ENCODE measurements at regions not wholly inside any gene's neighbourhood (a gene's known extent, or its start where the extent isn't known, plus 50 kb on each side); places are given as distances from the start of the nearest gene placed in this dataset.

DNA sequence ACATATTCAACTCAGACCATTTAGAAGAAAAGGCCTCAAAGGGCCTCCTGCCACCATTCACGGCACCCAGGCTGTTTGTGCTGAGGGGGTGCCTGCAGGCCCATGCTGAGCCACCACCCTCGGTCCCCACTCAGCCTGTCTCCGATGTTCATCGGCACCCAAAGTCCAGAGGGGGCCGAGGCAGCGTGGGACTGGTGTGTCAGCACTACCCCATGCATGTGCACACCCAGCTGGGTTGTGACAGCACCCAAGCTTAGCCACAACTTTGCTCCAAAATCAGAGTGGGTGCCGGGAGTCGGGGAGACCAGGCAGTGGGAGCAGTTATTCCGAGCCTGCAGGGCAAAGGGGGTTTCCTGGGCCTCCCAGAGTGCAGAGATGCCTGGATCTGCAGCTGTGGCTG lies 508.5 kb upstream of the ZNF717 start:
- TF ChIP-seq, protein P1, sequence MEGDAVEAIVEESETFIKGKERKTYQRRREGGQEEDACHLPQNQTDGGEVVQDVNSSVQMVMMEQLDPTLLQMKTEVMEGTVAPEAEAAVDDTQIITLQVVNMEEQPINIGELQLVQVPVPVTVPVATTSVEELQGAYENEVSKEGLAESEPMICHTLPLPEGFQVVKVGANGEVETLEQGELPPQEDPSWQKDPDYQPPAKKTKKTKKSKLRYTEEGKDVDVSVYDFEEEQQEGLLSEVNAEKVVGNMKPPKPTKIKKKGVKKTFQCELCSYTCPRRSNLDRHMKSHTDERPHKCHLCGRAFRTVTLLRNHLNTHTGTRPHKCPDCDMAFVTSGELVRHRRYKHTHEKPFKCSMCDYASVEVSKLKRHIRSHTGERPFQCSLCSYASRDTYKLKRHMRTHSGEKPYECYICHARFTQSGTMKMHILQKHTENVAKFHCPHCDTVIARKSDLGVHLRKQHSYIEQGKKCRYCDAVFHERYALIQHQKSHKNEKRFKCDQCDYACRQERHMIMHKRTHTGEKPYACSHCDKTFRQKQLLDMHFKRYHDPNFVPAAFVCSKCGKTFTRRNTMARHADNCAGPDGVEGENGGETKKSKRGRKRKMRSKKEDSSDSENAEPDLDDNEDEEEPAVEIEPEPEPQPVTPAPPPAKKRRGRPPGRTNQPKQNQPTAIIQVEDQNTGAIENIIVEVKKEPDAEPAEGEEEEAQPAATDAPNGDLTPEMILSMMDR (IDR thresholded peaks at IDR 0.05; ENCODE audit: low read length) = no peak
- no peak for TF ChIP-seq EZH2 (optimal IDR thresholded peaks at IDR 0.05; ENCODE audit: low read depth, low read length)
- no peak for TF ChIP-seq EZH2phosphoT487 (IDR thresholded peaks at IDR 0.05; ENCODE audit: low read length)
